ENCODE measurements at regions not wholly inside any gene's neighbourhood (a gene's known extent, or its start where the extent isn't known, plus 50 kb on each side); places are given as distances from the start of the nearest gene placed in this dataset.

DNA sequence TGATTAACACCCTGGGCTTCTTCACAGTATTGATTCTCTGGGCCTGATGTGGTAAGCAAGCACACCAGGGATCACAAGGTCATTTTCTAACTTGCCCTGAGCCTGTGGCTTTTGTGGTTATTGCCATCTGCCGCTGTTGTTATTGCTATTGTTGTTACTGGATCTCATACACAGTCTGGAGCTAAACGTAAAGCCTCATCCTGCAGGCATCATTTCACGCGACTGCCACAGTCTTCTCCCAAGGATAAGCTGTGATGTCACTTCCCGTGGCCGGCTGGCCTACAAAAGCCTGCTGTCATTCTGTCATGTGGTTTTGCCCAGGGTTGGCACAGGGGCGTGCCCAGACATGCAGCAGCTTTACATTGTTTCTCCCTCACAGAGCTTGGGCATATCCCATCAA, 154.0 kb upstream of the GPR12 start:
- TF ChIP-seq, protein P1, sequence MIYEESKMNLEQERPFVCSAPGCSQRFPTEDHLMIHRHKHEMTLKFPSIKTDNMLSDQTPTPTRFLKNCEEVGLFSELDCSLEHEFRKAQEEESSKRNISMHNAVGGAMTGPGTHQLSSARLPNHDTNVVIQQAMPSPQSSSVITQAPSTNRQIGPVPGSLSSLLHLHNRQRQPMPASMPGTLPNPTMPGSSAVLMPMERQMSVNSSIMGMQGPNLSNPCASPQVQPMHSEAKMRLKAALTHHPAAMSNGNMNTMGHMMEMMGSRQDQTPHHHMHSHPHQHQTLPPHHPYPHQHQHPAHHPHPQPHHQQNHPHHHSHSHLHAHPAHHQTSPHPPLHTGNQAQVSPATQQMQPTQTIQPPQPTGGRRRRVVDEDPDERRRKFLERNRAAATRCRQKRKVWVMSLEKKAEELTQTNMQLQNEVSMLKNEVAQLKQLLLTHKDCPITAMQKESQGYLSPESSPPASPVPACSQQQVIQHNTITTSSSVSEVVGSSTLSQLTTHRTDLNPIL (CRISPR knock-in tag; IDR thresholded peaks at IDR 0.05; ENCODE audit: low read depth): no peak
- TF ChIP-seq SNAI2 (CRISPR knock-in tag; IDR thresholded peaks at IDR 0.05): no peak
- TF ChIP-seq ZNF70 (CRISPR knock-in tag; IDR thresholded peaks at IDR 0.05): no peak
- TF ChIP-seq ISL1 (CRISPR knock-in tag; IDR thresholded peaks at IDR 0.05): no peak
- TF ChIP-seq ZNF565 (CRISPR knock-in tag; conservative IDR thresholded peaks at IDR 0.05; ENCODE audit: low read depth): no peak
- TF ChIP-seq PPARA (CRISPR knock-in tag; IDR thresholded peaks at IDR 0.05; ENCODE audit: borderline replicate concordance): no peak
- no peak for TF ChIP-seq CSDC2 (CRISPR knock-in tag; IDR thresholded peaks at IDR 0.05)
- TF ChIP-seq, protein P2, sequence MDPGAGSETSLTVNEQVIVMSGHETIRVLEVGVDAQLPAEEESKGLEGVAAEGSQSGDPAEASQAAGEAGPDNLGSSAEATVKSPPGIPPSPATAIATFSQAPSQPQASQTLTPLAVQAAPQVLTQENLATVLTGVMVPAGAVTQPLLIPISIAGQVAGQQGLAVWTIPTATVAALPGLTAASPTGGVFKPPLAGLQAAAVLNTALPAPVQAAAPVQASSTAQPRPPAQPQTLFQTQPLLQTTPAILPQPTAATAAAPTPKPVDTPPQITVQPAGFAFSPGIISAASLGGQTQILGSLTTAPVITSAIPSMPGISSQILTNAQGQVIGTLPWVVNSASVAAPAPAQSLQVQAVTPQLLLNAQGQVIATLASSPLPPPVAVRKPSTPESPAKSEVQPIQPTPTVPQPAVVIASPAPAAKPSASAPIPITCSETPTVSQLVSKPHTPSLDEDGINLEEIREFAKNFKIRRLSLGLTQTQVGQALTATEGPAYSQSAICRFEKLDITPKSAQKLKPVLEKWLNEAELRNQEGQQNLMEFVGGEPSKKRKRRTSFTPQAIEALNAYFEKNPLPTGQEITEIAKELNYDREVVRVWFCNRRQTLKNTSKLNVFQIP (CRISPR knock-in tag; IDR thresholded peaks at IDR 0.05; ENCODE audit: borderline replicate concordance, low read depth): no peak
- TF ChIP-seq ARNTL (CRISPR knock-in tag; IDR thresholded peaks at IDR 0.05; ENCODE audit: borderline replicate concordance, low read depth): no peak
- TF ChIP-seq, protein P3, sequence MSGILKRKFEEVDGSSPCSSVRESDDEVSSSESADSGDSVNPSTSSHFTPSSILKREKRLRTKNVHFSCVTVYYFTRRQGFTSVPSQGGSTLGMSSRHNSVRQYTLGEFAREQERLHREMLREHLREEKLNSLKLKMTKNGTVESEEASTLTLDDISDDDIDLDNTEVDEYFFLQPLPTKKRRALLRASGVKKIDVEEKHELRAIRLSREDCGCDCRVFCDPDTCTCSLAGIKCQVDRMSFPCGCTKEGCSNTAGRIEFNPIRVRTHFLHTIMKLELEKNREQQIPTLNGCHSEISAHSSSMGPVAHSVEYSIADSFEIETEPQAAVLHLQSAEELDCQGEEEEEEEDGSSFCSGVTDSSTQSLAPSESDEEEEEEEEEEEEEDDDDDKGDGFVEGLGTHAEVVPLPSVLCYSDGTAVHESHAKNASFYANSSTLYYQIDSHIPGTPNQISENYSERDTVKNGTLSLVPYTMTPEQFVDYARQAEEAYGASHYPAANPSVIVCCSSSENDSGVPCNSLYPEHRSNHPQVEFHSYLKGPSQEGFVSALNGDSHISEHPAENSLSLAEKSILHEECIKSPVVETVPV (CRISPR knock-in tag; IDR thresholded peaks at IDR 0.05): no peak
- TF ChIP-seq, protein P4, sequence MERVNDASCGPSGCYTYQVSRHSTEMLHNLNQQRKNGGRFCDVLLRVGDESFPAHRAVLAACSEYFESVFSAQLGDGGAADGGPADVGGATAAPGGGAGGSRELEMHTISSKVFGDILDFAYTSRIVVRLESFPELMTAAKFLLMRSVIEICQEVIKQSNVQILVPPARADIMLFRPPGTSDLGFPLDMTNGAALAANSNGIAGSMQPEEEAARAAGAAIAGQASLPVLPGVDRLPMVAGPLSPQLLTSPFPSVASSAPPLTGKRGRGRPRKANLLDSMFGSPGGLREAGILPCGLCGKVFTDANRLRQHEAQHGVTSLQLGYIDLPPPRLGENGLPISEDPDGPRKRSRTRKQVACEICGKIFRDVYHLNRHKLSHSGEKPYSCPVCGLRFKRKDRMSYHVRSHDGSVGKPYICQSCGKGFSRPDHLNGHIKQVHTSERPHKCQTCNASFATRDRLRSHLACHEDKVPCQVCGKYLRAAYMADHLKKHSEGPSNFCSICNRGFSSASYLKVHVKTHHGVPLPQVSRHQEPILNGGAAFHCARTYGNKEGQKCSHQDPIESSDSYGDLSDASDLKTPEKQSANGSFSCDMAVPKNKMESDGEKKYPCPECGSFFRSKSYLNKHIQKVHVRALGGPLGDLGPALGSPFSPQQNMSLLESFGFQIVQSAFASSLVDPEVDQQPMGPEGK (CRISPR knock-in tag; IDR thresholded peaks at IDR 0.05; ENCODE audit: borderline replicate concordance): no peak
- TF ChIP-seq RARB (CRISPR knock-in tag; IDR thresholded peaks at IDR 0.05): no peak
- TF ChIP-seq BACH2 (CRISPR knock-in tag; IDR thresholded peaks at IDR 0.05; ENCODE audit: borderline replicate concordance): no peak
- no peak for ATAC-seq

DNA sequence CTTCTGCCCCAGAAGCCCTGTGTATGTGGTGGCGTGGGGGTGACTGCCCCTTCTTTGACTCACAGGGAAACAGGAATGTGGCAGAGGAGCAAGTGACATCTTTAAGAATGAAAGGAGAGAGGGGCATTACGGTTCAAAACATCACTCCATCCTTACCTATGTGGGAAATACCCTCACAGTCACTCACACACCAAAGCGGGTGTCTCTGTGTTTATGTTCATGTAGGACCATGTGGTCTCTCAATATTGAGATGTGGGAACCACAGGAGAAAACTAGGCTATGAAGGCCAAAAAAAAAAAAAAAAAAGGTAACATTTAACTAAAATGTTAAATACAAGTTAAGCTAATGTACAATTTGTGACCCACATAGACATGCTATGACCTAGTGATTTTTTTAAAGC, 153.6 kb upstream of the GPR12 start:
- ATAC-seq: no peak
- no peak for TF ChIP-seq ZFP30 (CRISPR knock-in tag; IDR thresholded peaks at IDR 0.05)
- TF ChIP-seq OSR1 (CRISPR knock-in tag; IDR thresholded peaks at IDR 0.05): no peak
- TF ChIP-seq TOX (CRISPR knock-in tag; IDR thresholded peaks at IDR 0.05; ENCODE audit: borderline replicate concordance): no peak
- TF ChIP-seq, protein P2 (CRISPR knock-in tag; IDR thresholded peaks at IDR 0.05; ENCODE audit: borderline replicate concordance, low read depth): no peak
- no peak for TF ChIP-seq ZNF70 (CRISPR knock-in tag; IDR thresholded peaks at IDR 0.05)
- TF ChIP-seq ZC3H10 (CRISPR knock-in tag; IDR thresholded peaks at IDR 0.05): no peak
- TF ChIP-seq, protein P5, sequence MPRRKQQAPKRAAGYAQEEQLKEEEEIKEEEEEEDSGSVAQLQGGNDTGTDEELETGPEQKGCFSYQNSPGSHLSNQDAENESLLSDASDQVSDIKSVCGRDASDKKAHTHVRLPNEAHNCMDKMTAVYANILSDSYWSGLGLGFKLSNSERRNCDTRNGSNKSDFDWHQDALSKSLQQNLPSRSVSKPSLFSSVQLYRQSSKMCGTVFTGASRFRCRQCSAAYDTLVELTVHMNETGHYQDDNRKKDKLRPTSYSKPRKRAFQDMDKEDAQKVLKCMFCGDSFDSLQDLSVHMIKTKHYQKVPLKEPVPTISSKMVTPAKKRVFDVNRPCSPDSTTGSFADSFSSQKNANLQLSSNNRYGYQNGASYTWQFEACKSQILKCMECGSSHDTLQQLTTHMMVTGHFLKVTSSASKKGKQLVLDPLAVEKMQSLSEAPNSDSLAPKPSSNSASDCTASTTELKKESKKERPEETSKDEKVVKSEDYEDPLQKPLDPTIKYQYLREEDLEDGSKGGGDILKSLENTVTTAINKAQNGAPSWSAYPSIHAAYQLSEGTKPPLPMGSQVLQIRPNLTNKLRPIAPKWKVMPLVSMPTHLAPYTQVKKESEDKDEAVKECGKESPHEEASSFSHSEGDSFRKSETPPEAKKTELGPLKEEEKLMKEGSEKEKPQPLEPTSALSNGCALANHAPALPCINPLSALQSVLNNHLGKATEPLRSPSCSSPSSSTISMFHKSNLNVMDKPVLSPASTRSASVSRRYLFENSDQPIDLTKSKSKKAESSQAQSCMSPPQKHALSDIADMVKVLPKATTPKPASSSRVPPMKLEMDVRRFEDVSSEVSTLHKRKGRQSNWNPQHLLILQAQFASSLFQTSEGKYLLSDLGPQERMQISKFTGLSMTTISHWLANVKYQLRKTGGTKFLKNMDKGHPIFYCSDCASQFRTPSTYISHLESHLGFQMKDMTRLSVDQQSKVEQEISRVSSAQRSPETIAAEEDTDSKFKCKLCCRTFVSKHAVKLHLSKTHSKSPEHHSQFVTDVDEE (CRISPR knock-in tag; IDR thresholded peaks at IDR 0.05): no peak
- TF ChIP-seq ISL1 (CRISPR knock-in tag; IDR thresholded peaks at IDR 0.05): no peak
- TF ChIP-seq BACH2 (CRISPR knock-in tag; IDR thresholded peaks at IDR 0.05; ENCODE audit: borderline replicate concordance): no peak
- no peak for TF ChIP-seq ZNF565 (CRISPR knock-in tag; conservative IDR thresholded peaks at IDR 0.05; ENCODE audit: low read depth)
- no peak for TF ChIP-seq ESRRG (CRISPR knock-in tag; IDR thresholded peaks at IDR 0.05)
- TF ChIP-seq PPARA (CRISPR knock-in tag; IDR thresholded peaks at IDR 0.05; ENCODE audit: borderline replicate concordance): no peak
- TF ChIP-seq, protein P1 (CRISPR knock-in tag; IDR thresholded peaks at IDR 0.05; ENCODE audit: low read depth): no peak
- no peak for TF ChIP-seq CSDC2 (CRISPR knock-in tag; IDR thresholded peaks at IDR 0.05)
- no peak for TF ChIP-seq ZNF8 (CRISPR knock-in tag; IDR thresholded peaks at IDR 0.05)
- no peak for TF ChIP-seq RARB (CRISPR knock-in tag; IDR thresholded peaks at IDR 0.05)
- TF ChIP-seq, protein P4 (CRISPR knock-in tag; IDR thresholded peaks at IDR 0.05; ENCODE audit: borderline replicate concordance): no peak
- TF ChIP-seq TCF4 (CRISPR knock-in tag; IDR thresholded peaks at IDR 0.05; ENCODE audit: borderline replicate concordance): no peak
- TF ChIP-seq GLIS3 (CRISPR knock-in tag; IDR thresholded peaks at IDR 0.05): no peak
- no peak for TF ChIP-seq ARNTL (CRISPR knock-in tag; IDR thresholded peaks at IDR 0.05; ENCODE audit: borderline replicate concordance, low read depth)

Measured in SK-N-SH treated with all-trans-retinoic acid at 6 μM for 48 hours (cell line).